ENCODE measurements at regions not wholly inside any gene's neighbourhood (a gene's known extent, or its start where the extent isn't known, plus 50 kb on each side); places are given as distances from the start of the nearest gene placed in this dataset.

GRCh38 chr5:60446917-60447316 is 253.0 kb downstream of the DEPDC1B start:
- TF ChIP-seq ZFP1 (CRISPR knock-in tag; IDR thresholded peaks at IDR 0.05) (no peak), POLR2A (IDR thresholded peaks at IDR 0.05; ENCODE audit: insufficient read depth in 1 of 2, low read depth in 2 of 2, low read length in 2 of 2) (no peak), GATAD1 (CRISPR knock-in tag; IDR thresholded peaks at IDR 0.05) (no peak), CTCF (CRISPR knock-in tag; IDR thresholded peaks at IDR 0.05) (peak; percentile 24), ATF2 (CRISPR knock-in tag; IDR thresholded peaks at IDR 0.05) (no peak), SUZ12 (IDR thresholded peaks at IDR 0.05; ENCODE audit: low read depth, low read length) (no peak), HCFC1 (IDR thresholded peaks at IDR 0.05; ENCODE audit: low read depth, low read length) (no peak), ELF4 (CRISPR knock-in tag; IDR thresholded peaks at IDR 0.05; ENCODE audit: borderline replicate concordance) (no peak), ZNF121 (CRISPR knock-in tag; IDR thresholded peaks at IDR 0.05) (no peak)
